ENCODE measurements at regions not wholly inside any gene's neighbourhood (a gene's known extent, or its start where the extent isn't known, plus 50 kb on each side); places are given as distances from the start of the nearest gene placed in this dataset.

GRCh38 chr12:107549651-107550480 lies 135.7 kb upstream of the PWP1 start:
- Histone ChIP-seq H3K4me1 (ENCODE audit: insufficient read depth) (no peaks in the 10 kb centered on the region), H3K4me3 (ENCODE audit: low read depth, low read length) (no peak overlapping the region), H3K36me3 (ENCODE audit: insufficient read depth) (no peaks in the 10 kb centered on the region), H3K27ac (ENCODE audit: low read depth) (no peak overlapping the region)
- no peak for DNase-seq (ENCODE audit: extremely low spot score)
- WGBS: 91% methylated on average over 4 of the region's 4 CpGs

DNA sequence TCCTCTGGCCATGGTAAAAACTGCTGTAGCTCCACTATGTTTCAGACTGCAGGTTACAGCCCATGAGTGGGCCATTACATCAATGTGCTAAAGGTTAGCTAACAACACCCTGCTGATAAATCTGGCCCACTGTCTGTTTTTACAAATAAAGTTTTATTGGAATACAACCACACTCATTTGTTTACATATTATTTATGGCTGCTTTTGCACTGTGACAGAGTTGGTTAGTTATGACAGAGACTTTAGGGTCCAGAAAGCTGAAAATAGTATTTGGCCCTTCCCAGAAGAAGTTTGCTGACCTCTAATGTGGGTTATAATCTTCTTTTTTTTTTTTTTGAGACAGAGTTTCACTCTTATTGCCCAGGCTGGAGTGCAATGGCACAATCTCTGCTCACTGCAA lies 134.2 kb upstream of the PWP1 start:
- Histone ChIP-seq H3K27ac (ENCODE audit: low read depth) (no peak overlapping the region), H3K36me3 (ENCODE audit: insufficient read depth) (no peaks in the 10 kb centered on the region), H3K4me3 (ENCODE audit: low read depth, low read length) (no peak overlapping the region), H3K4me1 (ENCODE audit: insufficient read depth) (no peaks in the 10 kb centered on the region)
- no peak for DNase-seq (ENCODE audit: extremely low spot score)

- Histone ChIP-seq H3K36me3 (ENCODE audit: insufficient read depth) (no peaks in the 10 kb centered on the region), H3K4me3 (ENCODE audit: low read depth, low read length) (no peak overlapping the region), H3K4me1 (ENCODE audit: insufficient read depth) (no peaks in the 10 kb centered on the region), H3K27ac (ENCODE audit: low read depth) (no peak overlapping the region)
- no peak for DNase-seq (ENCODE audit: extremely low spot score)
- 84% methylated on average over 4 of the region's 4 CpGs for WGBS
Measured at GRCh38 chr12:107552263-107552662, 133.3 kb upstream of the PWP1 start.

- Histone ChIP-seq H3K27ac (ENCODE audit: low read depth) (no peak overlapping the region), H3K4me1 (ENCODE audit: insufficient read depth) (no peaks in the 10 kb centered on the region), H3K36me3 (ENCODE audit: insufficient read depth) (no peaks in the 10 kb centered on the region), H3K4me3 (ENCODE audit: low read depth, low read length) (no peak overlapping the region)
- WGBS: 87% methylated on average over 4 of the region's 4 CpGs
- DNase-seq (ENCODE audit: extremely low spot score): no peak
Measured at GRCh38 chr12:107553211-107553765, 132.3 kb upstream of the PWP1 start.

- 60% methylated on average over 4 of the region's 4 CpGs for WGBS
- no peaks in the 10 kb centered on the region for H3K36me3 ChIP-seq (ENCODE audit: insufficient read depth)
- no peaks in the 10 kb centered on the region for H3K4me1 ChIP-seq (ENCODE audit: insufficient read depth)
- H3K27ac ChIP-seq (ENCODE audit: low read depth): no peak overlapping the region
- no peak for DNase-seq (ENCODE audit: extremely low spot score)
- H3K4me3 ChIP-seq (ENCODE audit: low read depth, low read length): no peak overlapping the region
Measured at GRCh38 chr12:107554941-107555340, 130.7 kb upstream of the PWP1 start.

GRCh38 chr12:107557026-107557425 lies 128.6 kb upstream of the PWP1 start:
- WGBS: 85% methylated on average over 5 of the region's 5 CpGs

DNA sequence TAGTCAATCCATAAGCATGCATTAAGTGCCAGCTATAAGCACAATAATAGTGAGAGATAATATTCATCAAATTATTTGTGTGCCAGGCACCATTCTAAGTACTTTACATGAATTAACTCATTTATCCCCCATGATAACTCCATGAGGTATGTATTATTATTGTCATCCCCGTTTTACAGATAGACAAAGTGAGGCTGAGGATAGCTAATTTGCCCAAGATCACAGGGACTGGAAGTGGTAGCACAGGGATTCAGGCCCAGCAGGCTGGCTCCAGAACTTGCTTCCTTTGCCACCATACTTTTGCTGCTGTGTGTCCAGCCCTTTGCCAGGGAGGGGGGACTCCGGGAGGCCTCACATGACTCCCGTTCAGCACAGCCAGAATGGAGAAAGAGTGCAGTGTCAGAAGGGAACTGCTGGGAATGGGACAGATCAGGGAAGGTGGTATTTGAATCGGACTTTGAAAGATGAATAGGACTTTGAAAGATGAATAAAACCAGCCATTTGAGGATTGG lies 128.0 kb upstream of the PWP1 start:
- DNase-seq (ENCODE audit: extremely low spot score): no peak
- Histone ChIP-seq H3K27ac (ENCODE audit: low read depth) (no peak overlapping the region), H3K4me3 (ENCODE audit: low read depth, low read length) (no peak overlapping the region), H3K4me1 (ENCODE audit: insufficient read depth) (no peaks in the 10 kb centered on the region), H3K36me3 (ENCODE audit: insufficient read depth) (no peaks in the 10 kb centered on the region)
- WGBS: 79% methylated on average over 4 of the region's 4 CpGs

More at GRCh38 chr12:107557026-107557425, 128.6 kb upstream of the PWP1 start:
- Histone ChIP-seq H3K4me1 (ENCODE audit: insufficient read depth) (no peaks in the 10 kb centered on the region), H3K27ac (ENCODE audit: low read depth) (no peak overlapping the region), H3K36me3 (ENCODE audit: insufficient read depth) (no peaks in the 10 kb centered on the region), H3K4me3 (ENCODE audit: low read depth, low read length) (no peak overlapping the region)
- no peak for DNase-seq (ENCODE audit: extremely low spot score)

DNA sequence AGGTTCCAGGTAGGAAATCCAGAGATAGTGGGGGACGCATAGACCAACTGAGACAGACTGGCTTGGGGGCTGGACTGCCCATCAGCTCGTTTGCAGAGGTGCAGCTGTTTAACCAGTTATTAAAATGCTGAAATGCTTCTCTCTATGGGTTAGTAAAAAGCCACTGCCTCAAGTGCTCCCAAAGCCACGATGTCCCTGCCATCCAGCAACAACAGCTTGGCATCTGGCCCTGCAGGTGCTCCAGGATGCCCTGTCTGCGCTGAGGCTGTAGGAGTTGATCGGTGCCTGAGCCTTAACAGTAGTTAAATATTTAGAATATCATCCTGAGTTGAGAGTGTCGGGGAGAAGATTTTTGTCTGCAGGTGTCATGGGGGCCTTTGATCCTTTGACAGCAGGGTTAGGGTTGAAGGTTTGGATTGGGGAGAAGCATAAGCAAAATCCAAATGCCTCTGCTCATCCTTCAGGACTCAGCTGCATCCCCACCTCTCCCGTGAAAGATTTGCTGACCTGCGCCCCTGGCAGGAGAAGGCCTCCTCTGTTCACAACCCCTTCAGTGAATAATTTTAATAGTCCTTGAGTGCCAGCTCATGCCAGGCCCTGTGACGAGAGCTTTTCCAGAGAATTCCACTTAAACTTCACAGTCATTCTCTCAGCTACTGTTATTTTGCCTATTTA lies 127.3 kb upstream of the PWP1 start:
- Histone ChIP-seq H3K4me3 (ENCODE audit: low read depth, low read length) (no peak overlapping the region), H3K36me3 (ENCODE audit: insufficient read depth) (no peaks in the 10 kb centered on the region), H3K27ac (ENCODE audit: low read depth) (no peak overlapping the region), H3K4me1 (ENCODE audit: insufficient read depth) (no peaks in the 10 kb centered on the region)
- DNase-seq (ENCODE audit: extremely low spot score): no peak
- 78% methylated on average over 9 of the region's 9 CpGs for WGBS

GRCh38 chr12:107558816-107559382 lies 126.7 kb upstream of the PWP1 start:
- Histone ChIP-seq H3K4me3 (ENCODE audit: low read depth, low read length) (no peak overlapping the region), H3K27ac (ENCODE audit: low read depth) (no peak overlapping the region), H3K4me1 (ENCODE audit: insufficient read depth) (no peaks in the 10 kb centered on the region), H3K36me3 (ENCODE audit: insufficient read depth) (no peaks in the 10 kb centered on the region)
- DNase-seq (ENCODE audit: extremely low spot score): no peak
- 52% methylated on average over 5 of the region's 5 CpGs for WGBS

- DNase-seq (ENCODE audit: extremely low spot score): no peak
- no peak overlapping the region for H3K27ac ChIP-seq (ENCODE audit: low read depth)
- 82% methylated on average over 7 of the region's 7 CpGs for WGBS
Measured at GRCh38 chr12:107560165-107560898, 125.3 kb upstream of the PWP1 start.

DNA sequence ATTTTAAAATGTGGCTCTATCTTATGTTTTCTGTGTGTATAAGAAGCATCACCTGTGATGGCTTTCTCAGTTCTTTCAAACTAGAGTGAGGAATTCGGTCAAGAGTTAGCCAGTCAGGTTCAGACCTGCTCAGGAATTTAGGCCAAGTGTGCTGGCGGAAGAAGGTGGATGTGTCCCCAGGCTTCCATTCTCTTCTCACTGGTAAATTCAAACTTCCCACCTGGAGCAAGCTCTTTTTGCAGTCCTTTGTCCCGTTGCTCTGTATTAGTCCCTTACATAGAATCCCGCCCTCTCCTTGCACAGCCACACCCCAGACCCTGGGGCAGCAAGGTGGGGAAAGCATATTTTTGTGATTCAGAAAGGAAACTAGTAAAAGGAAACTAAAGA lies 124.7 kb upstream of the PWP1 start:
- 88% methylated on average over 4 of the region's 4 CpGs for WGBS
- DNase-seq (ENCODE audit: extremely low spot score): peak; percentile 33

More at GRCh38 chr12:107560165-107560898, 125.3 kb upstream of the PWP1 start:
- Histone ChIP-seq H3K4me1 (ENCODE audit: insufficient read depth) (no peaks in the 10 kb centered on the region), H3K36me3 (ENCODE audit: insufficient read depth) (no peaks in the 10 kb centered on the region), H3K4me3 (ENCODE audit: low read depth, low read length) (no peak overlapping the region)

DNA sequence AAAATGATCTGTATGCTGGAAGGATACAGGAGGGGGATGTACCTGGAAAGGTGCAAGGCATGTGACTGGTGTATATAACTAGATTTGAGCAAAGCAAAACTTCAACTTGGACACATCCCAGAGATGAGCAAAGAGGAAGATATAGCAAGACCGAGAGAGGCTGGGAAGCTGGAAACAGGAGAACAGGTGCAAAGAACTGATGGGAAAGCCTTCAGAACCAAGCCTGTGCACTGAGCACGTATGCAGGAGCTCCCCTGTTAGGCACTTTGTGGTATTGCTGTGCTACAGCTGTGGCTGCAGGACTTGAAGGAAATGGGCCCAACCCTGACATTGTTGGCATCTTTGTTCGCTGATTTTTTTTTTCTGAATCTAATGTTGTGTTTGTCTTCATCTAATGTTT lies 120.7 kb upstream of the PWP1 start:
- WGBS: 70% methylated on average over 3 of the region's 3 CpGs
- H3K36me3 ChIP-seq (ENCODE audit: insufficient read depth): no peaks in the 10 kb centered on the region
- no peaks in the 10 kb centered on the region for H3K4me1 ChIP-seq (ENCODE audit: insufficient read depth)
- no peak overlapping the region for H3K27ac ChIP-seq (ENCODE audit: low read depth)
- no peak for DNase-seq (ENCODE audit: extremely low spot score)
- H3K4me3 ChIP-seq (ENCODE audit: low read depth, low read length): no peak overlapping the region

More for the DNA sequence above, 124.7 kb upstream of the PWP1 start:
- no peak overlapping the region for H3K4me3 ChIP-seq (ENCODE audit: low read depth, low read length)
- H3K4me1 ChIP-seq (ENCODE audit: insufficient read depth): no peaks in the 10 kb centered on the region
- no peaks in the 10 kb centered on the region for H3K36me3 ChIP-seq (ENCODE audit: insufficient read depth)
- H3K27ac ChIP-seq (ENCODE audit: low read depth): no peak overlapping the region

DNA sequence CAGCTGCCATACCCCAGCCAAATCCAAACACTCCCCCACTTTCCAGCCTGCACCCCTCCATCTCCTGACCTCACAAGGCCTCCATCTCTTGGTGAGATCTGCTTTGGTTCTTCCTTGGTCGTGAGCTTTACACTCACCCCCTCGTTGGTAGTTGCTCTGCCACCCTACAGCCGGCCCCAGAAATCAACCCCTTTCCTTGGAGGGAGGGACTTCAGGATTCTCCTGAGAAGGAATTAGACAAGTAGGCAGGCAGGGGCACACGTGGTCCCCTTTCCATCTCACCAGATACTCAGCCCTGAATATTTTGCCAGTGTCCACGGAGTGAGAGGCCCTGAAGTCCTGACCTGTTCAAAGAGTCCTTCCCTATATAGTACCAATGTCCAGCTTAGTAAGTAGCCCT lies 120.0 kb upstream of the PWP1 start:
- WGBS: 70% methylated on average over 5 of the region's 5 CpGs
- Histone ChIP-seq H3K36me3 (ENCODE audit: insufficient read depth) (no peaks in the 10 kb centered on the region), H3K4me3 (ENCODE audit: low read depth, low read length) (no peak overlapping the region), H3K4me1 (ENCODE audit: insufficient read depth) (no peaks in the 10 kb centered on the region), H3K27ac (ENCODE audit: low read depth) (no peak overlapping the region)
- no peak for DNase-seq (ENCODE audit: extremely low spot score)

All from urinary bladder (tissue), 3 donors.